SH-SY5Y (cell line): ENCODE measurements at regions not wholly inside any gene's neighbourhood (a gene's known extent, or its start where the extent isn't known, plus 50 kb on each side); places are given as distances from the start of the nearest gene placed in this dataset.

ENCODE experiments used
- GATA2 ChIP-seq: IDR thresholded peaks from 2 replicates; pipeline ENCODE4 v1.6.1; 2011; ENCODE audit warnings: mild to moderate bottlenecking, low read depth, low read length
- GATA3 ChIP-seq: IDR thresholded peaks from 2 replicates; pipeline ENCODE4 v1.6.1; 2011; ENCODE audit warnings: low read depth, mild to moderate bottlenecking, low read length, moderate library complexity

GRCh38 chr1:58250587-58250948, 296.0 kb downstream of the OMA1 start:
- TF ChIP-seq GATA3: no peak
- TF ChIP-seq GATA2: no peak
